ENCODE measurements at regions not wholly inside any gene's neighbourhood (a gene's known extent, or its start where the extent isn't known, plus 50 kb on each side); places are given as distances from the start of the nearest gene placed in this dataset.
"Not testable (repeated sequence)": the region's sequence is repeated elsewhere in the genome, so short reads cannot be mapped to it uniquely, and the experiment has no call there.

DNA sequence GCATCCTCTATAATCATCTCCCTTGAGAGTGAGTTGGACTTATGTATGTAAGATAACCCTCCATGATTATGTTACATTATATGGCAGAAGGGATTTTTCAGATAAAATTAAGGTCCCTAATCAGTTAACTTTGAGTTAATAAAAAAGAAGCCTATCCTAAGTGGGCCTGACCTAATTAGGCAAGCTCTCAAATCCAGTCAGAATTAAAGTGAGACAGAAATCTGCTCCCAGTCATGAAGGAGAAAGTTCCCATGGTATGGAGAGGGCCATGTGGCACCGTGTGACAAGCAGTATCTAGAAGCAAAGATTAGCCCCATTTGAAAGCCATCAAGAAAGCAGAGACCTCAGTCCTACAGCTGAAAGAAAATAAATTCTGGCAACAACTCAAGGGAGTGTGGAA lies 202.4 kb downstream of the PRELID2 start:
- no peak overlapping the region for H3K4me3 ChIP-seq (ENCODE audit: low read depth, low read length)
- DNase-seq (ENCODE audit: low read depth): no peak
- TF ChIP-seq, protein P1, sequence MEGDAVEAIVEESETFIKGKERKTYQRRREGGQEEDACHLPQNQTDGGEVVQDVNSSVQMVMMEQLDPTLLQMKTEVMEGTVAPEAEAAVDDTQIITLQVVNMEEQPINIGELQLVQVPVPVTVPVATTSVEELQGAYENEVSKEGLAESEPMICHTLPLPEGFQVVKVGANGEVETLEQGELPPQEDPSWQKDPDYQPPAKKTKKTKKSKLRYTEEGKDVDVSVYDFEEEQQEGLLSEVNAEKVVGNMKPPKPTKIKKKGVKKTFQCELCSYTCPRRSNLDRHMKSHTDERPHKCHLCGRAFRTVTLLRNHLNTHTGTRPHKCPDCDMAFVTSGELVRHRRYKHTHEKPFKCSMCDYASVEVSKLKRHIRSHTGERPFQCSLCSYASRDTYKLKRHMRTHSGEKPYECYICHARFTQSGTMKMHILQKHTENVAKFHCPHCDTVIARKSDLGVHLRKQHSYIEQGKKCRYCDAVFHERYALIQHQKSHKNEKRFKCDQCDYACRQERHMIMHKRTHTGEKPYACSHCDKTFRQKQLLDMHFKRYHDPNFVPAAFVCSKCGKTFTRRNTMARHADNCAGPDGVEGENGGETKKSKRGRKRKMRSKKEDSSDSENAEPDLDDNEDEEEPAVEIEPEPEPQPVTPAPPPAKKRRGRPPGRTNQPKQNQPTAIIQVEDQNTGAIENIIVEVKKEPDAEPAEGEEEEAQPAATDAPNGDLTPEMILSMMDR (conservative IDR thresholded peaks at IDR 0.05; ENCODE audit: low read depth, low read length): no peak

DNA sequence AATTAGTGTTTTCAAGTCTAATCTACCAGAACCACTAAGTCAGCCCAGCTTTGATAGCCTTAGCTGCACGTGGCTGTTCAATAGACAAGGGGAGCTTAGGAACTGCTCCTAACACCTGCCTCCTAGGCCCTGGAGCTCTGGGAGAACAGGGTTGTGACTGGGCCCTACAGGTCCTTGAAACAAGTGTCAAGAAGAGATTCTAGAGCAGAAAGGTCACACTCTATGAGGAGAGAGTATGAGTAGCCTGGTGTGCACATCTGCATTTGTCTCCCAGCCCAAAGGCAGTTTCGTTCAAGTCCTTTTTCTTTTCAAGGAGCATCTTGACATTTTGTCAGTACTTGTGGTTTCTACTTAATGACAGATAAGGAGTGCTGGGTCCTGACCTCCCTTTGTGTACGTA lies 206.1 kb downstream of the PRELID2 start:
- TF ChIP-seq, protein P1 (conservative IDR thresholded peaks at IDR 0.05; ENCODE audit: low read depth, low read length): no peak
- DNase-seq (ENCODE audit: low read depth): no peak
- no peak overlapping the region for H3K4me3 ChIP-seq (ENCODE audit: low read depth, low read length)

DNA sequence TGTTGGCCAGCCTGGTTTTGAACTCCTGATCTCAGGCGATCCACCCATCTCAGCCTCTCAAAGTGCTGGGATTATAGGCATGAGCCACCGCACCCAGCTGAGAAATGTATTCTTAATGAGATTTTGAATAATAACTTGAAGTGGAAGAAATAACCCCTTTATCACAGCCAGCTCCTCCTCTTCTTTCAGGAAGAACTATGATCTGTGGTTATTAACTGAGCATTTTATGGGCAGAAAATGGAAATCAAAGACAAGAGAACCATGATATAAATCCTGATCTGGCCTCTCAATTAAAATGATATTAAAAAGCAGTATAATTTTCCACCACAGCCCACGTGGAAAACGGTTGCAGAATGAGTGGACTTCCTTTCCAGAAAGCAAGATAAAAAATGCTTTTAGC lies 206.6 kb downstream of the PRELID2 start:
- no peak for DNase-seq (ENCODE audit: low read depth)
- TF ChIP-seq, protein P1 (conservative IDR thresholded peaks at IDR 0.05; ENCODE audit: low read depth, low read length): no peak
- no peak overlapping the region for H3K4me3 ChIP-seq (ENCODE audit: low read depth, low read length)

DNA sequence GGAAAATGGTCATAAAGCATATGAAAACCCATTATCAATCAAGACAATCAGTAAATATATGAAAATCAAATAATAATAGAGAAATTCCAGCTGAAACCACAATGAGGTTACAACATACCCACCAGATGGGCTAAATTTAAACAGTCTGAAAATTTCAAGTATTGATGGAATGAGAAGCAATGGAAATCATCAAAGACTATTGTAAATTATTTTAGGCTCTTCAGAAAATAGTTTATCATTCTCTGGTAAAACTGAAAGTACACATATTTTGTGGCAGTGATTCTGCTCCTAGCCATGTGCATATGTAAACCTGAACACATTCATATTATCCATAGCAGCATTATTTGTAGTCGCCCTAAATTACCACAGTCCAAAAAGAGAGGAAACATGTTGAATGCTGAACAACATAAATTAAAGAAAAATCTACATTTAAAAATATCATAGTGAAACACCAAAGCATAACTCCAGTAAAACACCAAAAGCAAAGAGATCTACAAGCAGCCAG lies 215.3 kb downstream of the PRELID2 start:
- peak; percentile 22 for DNase-seq (ENCODE audit: low read depth)
- H3K4me3 ChIP-seq (ENCODE audit: low read depth, low read length): no peak overlapping the region
- TF ChIP-seq, protein P1 (conservative IDR thresholded peaks at IDR 0.05; ENCODE audit: low read depth, low read length): no peak

DNA sequence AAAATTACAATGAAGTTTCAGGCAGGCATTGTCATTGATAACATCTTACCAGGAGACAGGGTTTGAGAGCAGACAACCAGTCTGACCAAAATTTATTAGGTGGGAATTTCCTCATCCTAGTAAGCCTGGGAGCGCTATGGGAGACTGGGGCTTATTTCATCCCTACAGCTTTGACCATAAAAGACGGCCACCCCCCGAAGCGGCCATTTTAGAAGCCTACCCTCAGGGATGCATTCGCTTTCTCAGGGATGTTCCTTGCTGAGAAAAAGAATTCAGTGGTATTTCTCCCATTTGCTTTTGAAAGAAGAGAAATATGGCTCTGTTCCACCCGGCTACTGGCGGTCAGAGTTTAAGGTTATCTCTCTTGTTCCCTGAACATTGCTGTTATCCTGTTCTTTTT lies 218.4 kb downstream of the PRELID2 start:
- H3K4me3 ChIP-seq (ENCODE audit: low read depth, low read length); DNase-seq (ENCODE audit: low read depth): not testable (repeated sequence)

DNA sequence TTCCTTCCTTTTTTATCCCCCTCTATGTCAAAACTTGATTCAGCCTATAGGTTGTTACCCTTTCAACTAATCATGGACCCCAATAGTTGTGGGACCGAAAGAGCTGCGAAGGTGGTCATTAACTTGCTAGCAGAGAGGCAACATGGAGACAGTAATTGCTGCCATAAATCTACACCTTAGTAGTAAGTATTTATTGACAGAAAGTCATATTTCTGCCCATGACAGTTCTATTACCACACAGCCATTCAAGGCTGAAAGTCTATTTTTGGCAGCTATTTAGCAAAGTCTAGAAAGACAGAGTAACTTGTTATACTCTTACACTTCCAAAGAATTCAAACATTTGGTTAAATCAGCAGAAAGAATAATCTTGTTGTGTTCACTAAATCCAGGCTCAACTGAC lies 236.2 kb downstream of the PRELID2 start:
- TF ChIP-seq, protein P1 (conservative IDR thresholded peaks at IDR 0.05; ENCODE audit: low read depth, low read length): no peak
- DNase-seq (ENCODE audit: low read depth): no peak
- H3K4me3 ChIP-seq (ENCODE audit: low read depth, low read length): no peak overlapping the region

DNA sequence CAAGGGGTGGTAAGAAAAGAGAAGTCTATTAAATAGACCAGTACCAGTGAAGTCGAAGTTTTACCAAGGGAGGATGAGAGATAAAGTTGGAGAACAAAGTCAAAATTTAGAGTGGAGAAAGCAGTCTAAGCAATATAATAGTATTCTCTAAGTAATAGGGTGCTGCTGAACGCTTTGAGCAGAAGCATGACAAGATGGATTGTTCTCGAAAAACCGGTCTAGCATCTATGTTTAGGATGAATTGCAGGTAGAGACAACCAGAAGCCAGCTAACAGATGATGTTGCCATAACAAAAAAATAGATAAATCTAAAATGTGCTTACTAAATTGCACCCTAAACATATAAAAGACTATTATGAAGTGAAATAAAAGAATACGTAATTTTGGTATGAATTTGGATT lies 237.0 kb downstream of the PRELID2 start:
- no peak overlapping the region for H3K4me3 ChIP-seq (ENCODE audit: low read depth, low read length)
- TF ChIP-seq, protein P1 (conservative IDR thresholded peaks at IDR 0.05; ENCODE audit: low read depth, low read length): no peak
- DNase-seq (ENCODE audit: low read depth): no peak

DNA sequence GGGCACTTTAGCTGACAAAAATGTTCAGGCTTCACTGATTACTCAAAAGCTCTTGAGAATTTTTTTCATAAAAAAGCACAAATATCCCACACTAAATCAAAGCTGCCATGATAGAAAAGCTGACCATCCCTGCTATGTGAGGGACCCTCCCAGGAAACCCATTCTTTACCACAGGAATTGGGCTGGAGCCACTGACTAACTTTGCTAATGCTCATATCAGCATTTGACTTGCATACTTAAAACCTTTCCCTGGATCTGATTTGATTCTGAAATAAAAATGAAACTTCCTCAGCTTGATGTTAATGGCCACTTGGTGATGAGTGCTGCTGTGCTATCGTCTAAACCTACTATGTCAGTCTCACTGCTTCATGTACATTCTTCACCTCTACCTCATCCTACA lies 243.6 kb downstream of the PRELID2 start:
- H3K4me3 ChIP-seq (ENCODE audit: low read depth, low read length): no peak overlapping the region
- DNase-seq (ENCODE audit: low read depth): no peak
- TF ChIP-seq, protein P1 (conservative IDR thresholded peaks at IDR 0.05; ENCODE audit: low read depth, low read length): no peak

All from choroid plexus epithelial cell (primary cell).